HCT116 (cell line): ENCODE measurements at regions not wholly inside any gene's neighbourhood (a gene's known extent, or its start where the extent isn't known, plus 50 kb on each side); places are given as distances from the start of the nearest gene placed in this dataset.

Experiments used
- ATAC-seq: fragments of 200-7000 bp; cut with Tn5 transposase; 2 replicates; pipeline ENCODE4 v1.9.1; 2020; ENCODE audit warnings: mild to moderate bottlenecking, moderate library complexity
- BruUV-seq: library from RNA; stranded (reverse); fragments of 400-500 nt; replicated peaks from 2 replicates; lab custom pipeline; 2021; lab: Mats Ljungman, UMichigan
- CTCF ChIA-PET: fragments of 300-600 bp; sonication (Branson Sonifier 250); formaldehyde crosslinking; loops from one replicate; lab custom pipeline; 2021; ENCODE audit warnings: antibody characterized with exemption; lab: Charles Lee
- POLR2A ChIA-PET: fragments of 300-600, 350-600 bp; sonication (Branson Sonifier 250); formaldehyde crosslinking; loops from one replicate; lab custom pipeline; 2021; ENCODE audit warnings: antibody characterized with exemption; lab: Charles Lee
- RAD21 ChIA-PET, 2 experiments: fragments of 300-600 bp; sonication (Branson Sonifier 250); formaldehyde crosslinking; loops; one replicate each; lab custom pipeline; 2023; ENCODE audit warnings: low total read pairs in 2 of 2; ENCODE audit not compliant: uncharacterized antibody in 2 of 2, unreplicated experiment in 2 of 2, low non-redundant PET in 1 of 2; lab: Charles Lee
- DNase-seq: peaks from one replicate; pipeline ENCODE4 v3.0.0-alpha.2; 2010; ENCODE audit warnings: low read depth, low spot score
- H2AFZ ChIP-seq: fragments of 200-600 bp; shearing (Covaris generic), sonication (generic); 2 replicates; pipeline ENCODE4 v1.6.1; 2017; ENCODE audit warnings: low read depth, mixed run types, mixed read lengths, antibody characterized with exemption, low read length; ENCODE audit not compliant: poor library complexity, severe bottlenecking
- H3K27ac ChIP-seq: 2 replicates; pipeline ENCODE4 v1.5.1; 2012; ENCODE audit warnings: low read depth, low read length
- H3K27me3 ChIP-seq: fragments of 200-600 bp; sonication (generic); 2 replicates; pipeline ENCODE4 v1.6.1; 2016; ENCODE audit warnings: mixed run types, low read length, mixed read lengths; ENCODE audit not compliant: insufficient read depth
- H3K36me3 ChIP-seq, 2 experiments: fragments of 200-500 bp in 1 of 2; fragments of 200-600 bp in 1 of 2; sonication (Bioruptor generic) in 1 of 2; sonication (generic) in 1 of 2; 2 replicates each; pipeline versions ENCODE4 v1.5.1 to v1.6.1; 2014 to 2016; ENCODE audit warnings: low read length in 2 of 2, inconsistent platforms in 1 of 2, mixed read lengths in 1 of 2, mixed run types in 1 of 2; ENCODE audit not compliant: insufficient read depth in 2 of 2, control insufficient read depth in 1 of 2
- H3K4me1 ChIP-seq, 2 experiments: fragments of 200-600 bp in 1 of 2; sonication (generic) in 1 of 2; 2 replicates each; pipeline versions ENCODE4 v1.5.1 to v1.6.1; 2012 to 2017; ENCODE audit warnings: low read length in 2 of 2, inconsistent platforms in 1 of 2, mild to moderate bottlenecking in 1 of 2, mixed read lengths in 1 of 2, mixed run types in 1 of 2, moderate library complexity in 1 of 2; ENCODE audit not compliant: insufficient read depth in 2 of 2, control insufficient read depth in 1 of 2
- H3K4me2 ChIP-seq: fragments of 200-600 bp; sonication (generic); 2 replicates; pipeline ENCODE4 v1.6.1; 2017; ENCODE audit warnings: mixed run types, low read length, mixed read lengths
- H3K4me3 ChIP-seq, 2 experiments: fragments of 200-600 bp in 1 of 2; sonication (generic) in 1 of 2; replicated peaks in 1 of 2; 2 replicates each; pipeline ENCODE4 v1.5.1; 2011 to 2016; ENCODE audit warnings: low read length in 2 of 2, control low read depth in 1 of 2, low read depth in 1 of 2, mild to moderate bottlenecking in 1 of 2, mixed read lengths in 1 of 2, mixed run types in 1 of 2
- H3K79me2 ChIP-seq: fragments of 200-600 bp; sonication (generic); 2 replicates; pipeline ENCODE4 v1.6.1; 2017; ENCODE audit warnings: mild to moderate bottlenecking, mixed run types, low read length, moderate library complexity, mixed read lengths; ENCODE audit not compliant: insufficient read depth
- H3K9ac ChIP-seq: fragments of 200-600 bp; sonication (generic); 2 replicates; pipeline ENCODE4 v1.6.1; 2016; ENCODE audit warnings: low read length, mixed read lengths
- H3K9me2 ChIP-seq: fragments of 200-600 bp; sonication (generic), shearing (Covaris generic); 2 replicates; pipeline ENCODE4 v1.6.1; 2017; ENCODE audit warnings: mixed run types, mild to moderate bottlenecking, moderate library complexity; ENCODE audit not compliant: insufficient read depth
- H3K9me3 ChIP-seq, 2 experiments: fragments of 200-500 bp in 1 of 2; fragments of 200-600 bp in 1 of 2; sonication (Bioruptor generic) in 1 of 2; sonication (generic) in 1 of 2; 2 replicates each; pipeline ENCODE4 v1.6.1; 2014 to 2017; ENCODE audit warnings: low read length in 2 of 2, mixed read lengths in 2 of 2, inconsistent platforms in 1 of 2, low read depth in 1 of 2, mild to moderate bottlenecking in 1 of 2, mixed run types in 1 of 2, moderate library complexity in 1 of 2; ENCODE audit not compliant: control insufficient read depth in 1 of 2, insufficient read depth in 1 of 2
- H4K20me1 ChIP-seq: fragments of 200-600 bp; sonication (generic), shearing (Covaris generic); 2 replicates; pipeline ENCODE4 v1.6.1; 2017; ENCODE audit warnings: mixed run types, mild to moderate bottlenecking, moderate library complexity; ENCODE audit not compliant: insufficient read depth
- CBX3 ChIP-seq: IDR thresholded peaks from 2 replicates; pipeline ENCODE4 v1.6.1; 2012; ENCODE audit warnings: low read depth
- EGR1 ChIP-seq: IDR thresholded peaks from 2 replicates; pipeline ENCODE4 v1.6.1; 2012; ENCODE audit warnings: low read depth
- ELF1 ChIP-seq: IDR thresholded peaks from 2 replicates; pipeline ENCODE4 v1.6.1; 2012; ENCODE audit warnings: low read depth, borderline replicate concordance
- EZH2 ChIP-seq: fragments of 200-600 bp; sonication (generic); IDR thresholded peaks from 2 replicates; pipeline ENCODE4 v1.6.1; 2017; ENCODE audit warnings: antibody characterized with exemption, mixed run types
- FOSL1 ChIP-seq: IDR thresholded peaks from 2 replicates; pipeline ENCODE4 v1.6.1; 2012; ENCODE audit warnings: low read depth
- JUND ChIP-seq: IDR thresholded peaks from 2 replicates; pipeline ENCODE4 v1.6.1; 2012
- POLR2A ChIP-seq: IDR thresholded peaks from 2 replicates; pipeline ENCODE4 v1.7.0; 2011; ENCODE audit warnings: borderline replicate concordance; ENCODE audit not compliant: insufficient read depth, insufficient read length; ENCODE audit errors: extremely low read depth
- RAD21 ChIP-seq: IDR thresholded peaks from 2 replicates; pipeline ENCODE4 v1.6.1; 2012; ENCODE audit warnings: low read depth, mild to moderate bottlenecking
- SIN3A ChIP-seq: IDR thresholded peaks from 2 replicates; pipeline ENCODE4 v1.6.1; 2012; ENCODE audit warnings: low read depth
- SP1 ChIP-seq: IDR thresholded peaks from 2 replicates; pipeline ENCODE4 v1.6.1; 2012; ENCODE audit warnings: low read depth
- SRF ChIP-seq: IDR thresholded peaks from 2 replicates; pipeline ENCODE4 v1.6.1; 2012; ENCODE audit warnings: low read depth
- ZFX ChIP-seq: fragments of 450-650 bp; IDR thresholded peaks from 2 replicates; pipeline ENCODE4 v1.6.1; 2017
- ZNF274 ChIP-seq: fragments of 200-500 bp; sonication (Bioruptor generic); IDR thresholded peaks from 2 replicates; pipeline ENCODE4 v1.6.1; 2014; ENCODE audit warnings: mild to moderate bottlenecking, low read depth, low read length, inconsistent platforms
- intact Hi-C: fragments of 100-400 bp; cut with micrococcal nuclease; formaldehyde crosslinking; loops from 2 replicates; pipeline ENCODE4 v1.10.0; 2022
- TF ChIP-seq, protein P1 (sequence below): IDR thresholded peaks from 2 replicates; pipeline ENCODE4 v1.6.1; 2012; ENCODE audit warnings: low read depth
- TF ChIP-seq, protein P2 (sequence below): IDR thresholded peaks from 2 replicates; pipeline ENCODE4 v1.6.1; 2012
- TF ChIP-seq, protein P3 (sequence below): IDR thresholded peaks from 2 replicates; pipeline ENCODE4 v1.6.1; 2012
- TF ChIP-seq, protein P4 (sequence below): IDR thresholded peaks from 2 replicates; pipeline ENCODE4 v1.6.1; 2011; ENCODE audit warnings: mild to moderate bottlenecking, low read length, moderate library complexity; ENCODE audit not compliant: insufficient replicate concordance; ENCODE audit errors: extremely low read depth

DNA sequence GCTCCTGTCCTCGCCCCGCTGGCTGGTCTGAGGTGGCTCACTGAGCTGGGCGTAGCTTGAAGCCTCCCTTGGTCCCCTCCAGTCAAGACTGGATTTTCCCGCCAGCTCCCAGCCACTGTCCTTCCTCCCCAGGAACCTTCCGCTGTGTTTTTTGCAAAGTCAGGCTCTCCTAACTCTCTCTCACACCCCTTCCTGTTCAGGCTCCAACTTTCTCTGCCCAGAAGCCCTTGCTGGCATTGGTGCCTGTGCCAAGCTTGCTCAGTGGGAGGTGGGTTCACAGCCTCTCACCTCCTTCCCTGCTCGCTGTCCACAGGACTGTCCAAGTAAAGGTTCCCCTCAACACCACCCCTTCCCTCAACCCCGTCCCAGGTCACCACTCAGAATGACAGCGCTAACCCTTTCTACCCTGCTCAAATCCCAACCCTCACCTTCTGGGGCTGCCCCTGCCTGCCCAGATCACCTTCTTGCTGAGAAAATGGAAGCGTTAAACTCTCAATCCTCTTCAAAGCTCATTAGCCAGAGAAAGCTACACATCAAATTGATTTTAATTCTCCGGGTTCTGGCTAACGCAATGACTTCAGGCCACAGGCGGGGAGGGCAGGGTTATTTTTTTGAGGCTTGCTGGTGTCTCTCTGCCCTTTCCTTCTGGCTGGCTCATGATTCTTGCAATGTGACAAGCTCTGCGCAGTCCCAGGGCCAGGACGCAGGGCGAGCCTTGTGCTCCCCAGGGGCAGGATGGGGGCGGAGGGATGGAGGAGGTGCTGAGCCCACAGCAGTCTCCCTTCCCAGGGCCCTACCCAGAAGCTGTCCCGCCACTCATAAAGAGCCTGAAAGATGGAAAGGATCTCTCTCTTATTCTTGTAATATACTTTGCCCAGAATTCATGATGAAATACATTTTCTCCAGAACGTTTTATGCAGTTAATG is 357.2 kb upstream of the TNRC6C start:
- POLR2A ChIA-PET, result no interaction called here
- CTCF ChIA-PET, result no interaction called here
- BruUV-seq, result no TSS peak
- Histone ChIP-seq H3K27ac (no peak overlapping the region; the same call in 1 of the 2 replicates), H3K79me2 (no peaks in the 10 kb centered on the region), H3K9me2 (no peaks in the 10 kb centered on the region), H3K9ac (no peak overlapping the region), H4K20me1 (no peaks in the 10 kb centered on the region), H3K4me3 (no peak overlapping the region), H3K4me2 (no peak overlapping the region), H2AFZ (no peak overlapping the region), H3K4me1 (no peaks in the 10 kb centered on the region), H3K27me3 (no peaks in the 10 kb centered on the region), H3K9me3 (no peaks in the 10 kb centered on the region), H3K36me3 (no peaks in the 10 kb centered on the region)
- ATAC-seq, result no peak
- RAD21 ChIA-PET, result no interaction called here
- no peak for TF ChIP-seq ZNF274
- TF ChIP-seq, protein P1, sequence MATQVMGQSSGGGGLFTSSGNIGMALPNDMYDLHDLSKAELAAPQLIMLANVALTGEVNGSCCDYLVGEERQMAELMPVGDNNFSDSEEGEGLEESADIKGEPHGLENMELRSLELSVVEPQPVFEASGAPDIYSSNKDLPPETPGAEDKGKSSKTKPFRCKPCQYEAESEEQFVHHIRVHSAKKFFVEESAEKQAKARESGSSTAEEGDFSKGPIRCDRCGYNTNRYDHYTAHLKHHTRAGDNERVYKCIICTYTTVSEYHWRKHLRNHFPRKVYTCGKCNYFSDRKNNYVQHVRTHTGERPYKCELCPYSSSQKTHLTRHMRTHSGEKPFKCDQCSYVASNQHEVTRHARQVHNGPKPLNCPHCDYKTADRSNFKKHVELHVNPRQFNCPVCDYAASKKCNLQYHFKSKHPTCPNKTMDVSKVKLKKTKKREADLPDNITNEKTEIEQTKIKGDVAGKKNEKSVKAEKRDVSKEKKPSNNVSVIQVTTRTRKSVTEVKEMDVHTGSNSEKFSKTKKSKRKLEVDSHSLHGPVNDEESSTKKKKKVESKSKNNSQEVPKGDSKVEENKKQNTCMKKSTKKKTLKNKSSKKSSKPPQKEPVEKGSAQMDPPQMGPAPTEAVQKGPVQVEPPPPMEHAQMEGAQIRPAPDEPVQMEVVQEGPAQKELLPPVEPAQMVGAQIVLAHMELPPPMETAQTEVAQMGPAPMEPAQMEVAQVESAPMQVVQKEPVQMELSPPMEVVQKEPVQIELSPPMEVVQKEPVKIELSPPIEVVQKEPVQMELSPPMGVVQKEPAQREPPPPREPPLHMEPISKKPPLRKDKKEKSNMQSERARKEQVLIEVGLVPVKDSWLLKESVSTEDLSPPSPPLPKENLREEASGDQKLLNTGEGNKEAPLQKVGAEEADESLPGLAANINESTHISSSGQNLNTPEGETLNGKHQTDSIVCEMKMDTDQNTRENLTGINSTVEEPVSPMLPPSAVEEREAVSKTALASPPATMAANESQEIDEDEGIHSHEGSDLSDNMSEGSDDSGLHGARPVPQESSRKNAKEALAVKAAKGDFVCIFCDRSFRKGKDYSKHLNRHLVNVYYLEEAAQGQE, result no peak
- TF ChIP-seq, protein P2, sequence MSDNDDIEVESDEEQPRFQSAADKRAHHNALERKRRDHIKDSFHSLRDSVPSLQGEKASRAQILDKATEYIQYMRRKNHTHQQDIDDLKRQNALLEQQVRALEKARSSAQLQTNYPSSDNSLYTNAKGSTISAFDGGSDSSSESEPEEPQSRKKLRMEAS, result no peak
- no peak for TF ChIP-seq ELF1
- TF ChIP-seq SRF, result no peak
- no peak for TF ChIP-seq EGR1
- TF ChIP-seq RAD21, result no peak
- TF ChIP-seq FOSL1, result no peak
- TF ChIP-seq, protein P3, sequence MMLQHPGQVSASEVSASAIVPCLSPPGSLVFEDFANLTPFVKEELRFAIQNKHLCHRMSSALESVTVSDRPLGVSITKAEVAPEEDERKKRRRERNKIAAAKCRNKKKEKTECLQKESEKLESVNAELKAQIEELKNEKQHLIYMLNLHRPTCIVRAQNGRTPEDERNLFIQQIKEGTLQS, result no peak
- no peak for TF ChIP-seq JUND
- TF ChIP-seq ZFX, result no peak
- TF ChIP-seq SIN3A, result no peak
- no peak for TF ChIP-seq EZH2
- TF ChIP-seq, protein P4, sequence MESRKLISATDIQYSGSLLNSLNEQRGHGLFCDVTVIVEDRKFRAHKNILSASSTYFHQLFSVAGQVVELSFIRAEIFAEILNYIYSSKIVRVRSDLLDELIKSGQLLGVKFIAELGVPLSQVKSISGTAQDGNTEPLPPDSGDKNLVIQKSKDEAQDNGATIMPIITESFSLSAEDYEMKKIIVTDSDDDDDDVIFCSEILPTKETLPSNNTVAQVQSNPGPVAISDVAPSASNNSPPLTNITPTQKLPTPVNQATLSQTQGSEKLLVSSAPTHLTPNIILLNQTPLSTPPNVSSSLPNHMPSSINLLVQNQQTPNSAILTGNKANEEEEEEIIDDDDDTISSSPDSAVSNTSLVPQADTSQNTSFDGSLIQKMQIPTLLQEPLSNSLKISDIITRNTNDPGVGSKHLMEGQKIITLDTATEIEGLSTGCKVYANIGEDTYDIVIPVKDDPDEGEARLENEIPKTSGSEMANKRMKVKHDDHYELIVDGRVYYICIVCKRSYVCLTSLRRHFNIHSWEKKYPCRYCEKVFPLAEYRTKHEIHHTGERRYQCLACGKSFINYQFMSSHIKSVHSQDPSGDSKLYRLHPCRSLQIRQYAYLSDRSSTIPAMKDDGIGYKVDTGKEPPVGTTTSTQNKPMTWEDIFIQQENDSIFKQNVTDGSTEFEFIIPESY, result no peak
- TF ChIP-seq SP1, result no peak
- no peak for TF ChIP-seq POLR2A
- no peak for TF ChIP-seq CBX3
- DNase-seq, result no peak
- intact Hi-C loops, result no loop called here
